ENCODE measurements at regions not wholly inside any gene's neighbourhood (a gene's known extent, or its start where the extent isn't known, plus 50 kb on each side); places are given as distances from the start of the nearest gene placed in this dataset.

GRCh38 chr12:65517656-65518210 is 239.2 kb downstream of the MSRB3 start:
- no peak for DNase-seq

- DNase-seq: no peak
Observed at GRCh38 chr12:65518771-65519170, 240.3 kb downstream of the MSRB3 start.

GRCh38 chr12:65520658-65521057 is 242.2 kb downstream of the MSRB3 start:
- no peak for DNase-seq

- no peak for DNase-seq
Observed at GRCh38 chr12:65522956-65523860, 244.7 kb downstream of the MSRB3 start.

- no peak for DNase-seq
Observed at GRCh38 chr12:65524666-65525065, 246.2 kb downstream of the MSRB3 start.

- no peak for DNase-seq
Observed at GRCh38 chr12:65525491-65526141, 247.1 kb downstream of the MSRB3 start.

- DNase-seq: no peak
Observed at GRCh38 chr12:65526311-65526710, 247.8 kb downstream of the MSRB3 start.

GRCh38 chr12:65528127-65528526 is 249.6 kb downstream of the MSRB3 start:
- DNase-seq: no peak

- no peak for DNase-seq
Observed at GRCh38 chr12:65529106-65529505, 250.6 kb downstream of the MSRB3 start.

GRCh38 chr12:65529771-65530435 is 251.4 kb downstream of the MSRB3 start:
- no peak for DNase-seq

GRCh38 chr12:65532162-65532561 is 253.7 kb downstream of the MSRB3 start:
- DNase-seq: no peak

- DNase-seq: no peak
Observed at GRCh38 chr12:65532764-65533163, 254.3 kb downstream of the MSRB3 start.

- no peak for DNase-seq
Observed at GRCh38 chr12:65533177-65533883, 254.8 kb downstream of the MSRB3 start.

- DNase-seq: no peak
Observed at GRCh38 chr12:65534238-65534841, 255.9 kb downstream of the MSRB3 start.

GRCh38 chr12:65535946-65536345 is 257.5 kb downstream of the MSRB3 start:
- no peak for DNase-seq

GRCh38 chr12:65536351-65536750 is 257.9 kb downstream of the MSRB3 start:
- no peak for DNase-seq

GRCh38 chr12:65536876-65537681 is 258.6 kb downstream of the MSRB3 start:
- no peak for DNase-seq

GRCh38 chr12:65537978-65538377 is 259.5 kb downstream of the MSRB3 start:
- DNase-seq: no peak

- no peak for DNase-seq
Observed at GRCh38 chr12:65539023-65539422, 260.5 kb downstream of the MSRB3 start.

GRCh38 chr12:65540140-65540539 is 261.7 kb downstream of the MSRB3 start:
- DNase-seq: no peak

GRCh38 chr12:65546528-65546927 is 268.0 kb downstream of the MSRB3 start:
- DNase-seq: no peak
